ENCODE measurements at regions not wholly inside any gene's neighbourhood (a gene's known extent, or its start where the extent isn't known, plus 50 kb on each side); places are given as distances from the start of the nearest gene placed in this dataset.

- H3K27ac ChIP-seq (ENCODE audit: extremely low read depth, low read depth, low read length), result no peak overlapping the region
- TF ChIP-seq ZNF124 (CRISPR knock-in tag; IDR thresholded peaks at IDR 0.05) (no peak), AFF1 (IDR thresholded peaks at IDR 0.05; ENCODE audit: low read depth in 1 of 2, partially characterized antibody in 2 of 2) (peak in 1 of 2 experiments; percentile 62)
- H3K9me3 ChIP-seq (replicated peaks; ENCODE audit: control insufficient read depth, insufficient read depth, low read depth, low read length), result 0 out of 2 replicates have a peak, but pooled peaks cover 2% of the 10 kb centered on the region
- no peak for DNase-seq (ENCODE audit: extremely low read depth in 1 of 4, low spot score in 3 of 4)
- peaks cover 22 to 57% of the 10 kb centered on the region in 2 experiments for H3K27me3 ChIP-seq (ENCODE audit: control insufficient read depth in 2 of 2, insufficient read depth in 2 of 2, low read length in 2 of 2)
- no peaks in the 10 kb centered on the region; a peak in 1 of 5 replicates for H3K4me1 ChIP-seq (replicated peaks in 1 of 2; ENCODE audit: control insufficient read depth in 2 of 2, insufficient read depth in 2 of 2, low read length in 2 of 2)
- peak; percentile 36; the same call in 2 of the 3 replicates for ATAC-seq
- H2AFZ ChIP-seq (ENCODE audit: low read depth, low read length), result no peak overlapping the region
- no peaks in the 10 kb centered on the region; the same call in 1 of the 2 replicates for H4K20me1 ChIP-seq (replicated peaks; ENCODE audit: control insufficient read depth, insufficient read depth, low read length)
- POLR2A ChIA-PET, result interaction anchor here (0.6 kb wide), 1 partner anchor 32 kb away, joined by 3 read pairs; no protein-coding TSS in a partner anchor
- FAIRE-seq, result no peak
- H3K9ac ChIP-seq (ENCODE audit: insufficient read depth in 1 of 2, low read depth in 2 of 2, low read length in 2 of 2), result no peak overlapping the region
- H3K9me1 ChIP-seq (ENCODE audit: control insufficient read depth, insufficient read depth, low read length), result no peaks in the 10 kb centered on the region
- no peaks in the 10 kb centered on the region; the same call in 2 of the 3 replicates for H3K36me3 ChIP-seq (ENCODE audit: control insufficient read depth, insufficient read depth, low read length)
- H3K79me2 ChIP-seq (ENCODE audit: control insufficient read depth, insufficient read depth, low read length), result no peaks in the 10 kb centered on the region
- H3K4me2 ChIP-seq (ENCODE audit: insufficient read depth, low read length), result no peak overlapping the region
- WGBS (ENCODE audit: insufficient coverage, low coverage, missing lambda C conversion rate), result 7% methylated on average over 14 of the region's 15 CpGs
- intact Hi-C loops (cut with micrococcal nuclease), result no loop called here
- in situ Hi-C loops (cut with MboI), result no loop called here
- BruUV-seq (replicated peaks), result no TSS peak
- CTCF ChIA-PET (ENCODE audit: low intra/inter-chr PET ratio), result no interaction called here
- no peak overlapping the region for H3K4me3 ChIP-seq
Measured at GRCh38 chr2:3044587-3045317, 332.9 kb downstream of the EIPR1 start.

Data from K562 (cell line).